RCC 7860 (cell line): ENCODE measurements at regions not wholly inside any gene's neighbourhood (a gene's known extent, or its start where the extent isn't known, plus 50 kb on each side); places are given as distances from the start of the nearest gene placed in this dataset.
"Not testable (repeated sequence)": the region's sequence is repeated elsewhere in the genome, so short reads cannot be mapped to it uniquely, and the experiment has no call there.

Source experiments
- DNase-seq: peaks from one replicate; pipeline ENCODE4 v3.0.0-alpha.2; 2015; ENCODE audit warnings: low spot score
- FAIRE-seq: peaks from 2 replicates; lab custom pipeline; 2012; peaks lifted over from hg19 to GRCh38; lab: Jason Lieb, UNC

DNA sequence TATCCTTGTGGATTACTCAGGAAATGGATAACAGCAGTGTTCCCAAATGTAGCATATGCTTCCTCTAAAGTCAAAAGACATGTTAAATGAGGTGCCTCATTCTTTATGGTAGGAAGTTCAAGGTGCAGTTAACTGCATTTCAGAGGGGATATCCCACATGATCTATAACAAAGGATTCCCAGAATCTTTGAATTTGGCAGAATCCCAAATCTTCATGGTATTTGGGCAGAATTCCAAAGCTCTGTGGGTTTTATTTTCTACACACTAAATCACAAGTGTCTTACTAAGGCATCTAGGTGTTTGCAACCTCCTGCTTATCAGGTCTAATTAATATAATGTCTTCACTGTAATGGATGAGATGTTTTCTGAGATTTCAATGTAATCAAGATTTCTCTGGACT is 364.3 kb upstream of the MAN1A1 start:
- DNase-seq: no peak

DNA sequence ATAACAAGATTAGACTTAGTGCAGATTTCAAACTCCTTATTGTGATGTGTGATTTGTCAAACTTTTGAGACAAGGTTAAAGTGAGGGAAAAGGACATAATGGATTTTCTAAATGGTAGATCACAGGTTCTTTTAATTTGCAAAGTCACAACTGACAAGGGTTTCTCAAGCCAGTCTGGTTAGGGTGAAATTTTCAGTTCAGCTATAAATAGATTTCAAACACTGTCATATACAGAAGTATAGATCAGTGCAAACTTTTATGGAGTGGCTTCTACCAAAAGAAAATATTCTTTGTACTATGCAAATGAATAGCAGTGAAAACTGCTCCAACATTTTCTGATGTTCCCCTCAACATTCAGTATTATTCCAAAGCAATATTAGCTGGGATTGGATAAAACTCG is 337.1 kb upstream of the MAN1A1 start:
- DNase-seq (no peak), FAIRE-seq (no peak)

More for the DNA sequence above, 364.3 kb upstream of the MAN1A1 start:
- no peak for FAIRE-seq

DNA sequence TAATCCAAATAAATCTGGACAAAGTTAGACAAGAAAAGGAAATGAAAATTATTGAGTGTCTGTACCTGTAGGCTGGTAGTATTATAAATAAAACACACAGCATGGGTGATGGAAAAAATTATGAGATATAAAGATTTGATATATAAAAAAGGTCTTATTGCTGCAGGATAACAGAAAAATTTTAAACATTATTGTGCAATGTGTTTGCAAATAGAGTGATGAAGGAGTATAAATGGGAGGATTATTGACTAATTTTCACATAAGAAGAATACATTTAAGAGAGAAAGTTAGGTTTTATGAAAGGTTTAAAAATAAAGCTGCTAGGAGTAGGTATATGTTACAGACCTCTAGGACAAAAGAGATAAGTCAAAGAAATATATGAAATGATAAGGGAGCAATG is 336.7 kb upstream of the MAN1A1 start:
- DNase-seq: no peak
- FAIRE-seq: no peak

DNA sequence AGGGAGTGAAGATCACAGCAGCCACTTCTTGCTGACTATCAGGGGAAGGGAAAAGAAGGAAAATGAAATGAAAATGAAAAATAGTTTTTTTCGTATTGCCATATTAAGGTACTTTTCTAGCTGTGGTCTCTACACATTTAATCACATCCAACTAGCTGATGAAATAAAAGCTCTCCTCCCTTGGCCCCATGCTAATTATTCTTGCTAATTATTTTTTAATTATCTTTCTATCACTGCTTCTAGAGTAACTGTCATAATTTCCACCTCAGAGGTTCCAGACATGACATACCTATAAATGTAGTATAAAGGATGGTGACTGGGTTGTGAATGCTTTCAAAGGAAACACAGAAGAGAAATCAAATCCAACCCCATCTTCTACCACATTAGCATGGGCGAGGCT is 334.1 kb upstream of the MAN1A1 start:
- DNase-seq: no peak
- no peak for FAIRE-seq

DNA sequence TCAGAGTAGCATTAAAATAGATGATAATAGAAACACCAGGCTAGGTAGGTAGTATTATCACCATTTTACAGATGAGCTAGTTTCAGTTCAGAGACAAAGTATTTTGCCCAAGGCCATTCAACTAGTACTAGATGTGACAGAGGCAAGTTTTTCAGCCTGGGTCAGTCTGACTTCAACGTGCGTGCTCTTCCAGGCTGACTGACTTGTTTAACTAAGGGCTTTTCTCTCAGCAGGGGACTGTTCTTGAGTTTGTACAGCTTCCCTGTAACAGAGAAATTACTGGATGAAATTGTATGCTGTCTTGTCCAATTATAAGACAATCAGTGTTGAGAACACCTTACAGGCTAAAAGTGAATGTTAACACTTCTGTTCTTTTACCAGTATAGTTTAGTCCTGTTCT is 333.5 kb upstream of the MAN1A1 start:
- DNase-seq (no peak), FAIRE-seq (no peak)

DNA sequence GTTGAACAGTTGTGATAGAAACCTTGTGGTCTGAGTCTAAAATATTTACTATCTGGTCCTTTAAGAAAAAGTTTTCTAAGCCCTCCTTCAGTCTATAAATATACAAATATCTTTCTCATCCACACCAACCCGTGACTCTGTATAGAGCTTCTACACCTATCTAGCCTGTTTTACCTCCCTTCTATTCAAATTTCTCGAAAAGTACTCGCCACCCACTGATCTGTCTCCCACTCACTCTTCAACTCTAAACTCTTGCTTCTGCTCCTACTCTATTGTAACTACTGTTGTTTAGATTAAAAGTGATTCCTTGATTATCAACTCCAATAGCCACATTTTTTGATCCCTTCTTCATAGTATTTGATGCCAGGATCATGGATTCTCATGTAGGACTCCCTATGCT is 329.4 kb upstream of the MAN1A1 start:
- FAIRE-seq (no peak), DNase-seq (no peak)

DNA sequence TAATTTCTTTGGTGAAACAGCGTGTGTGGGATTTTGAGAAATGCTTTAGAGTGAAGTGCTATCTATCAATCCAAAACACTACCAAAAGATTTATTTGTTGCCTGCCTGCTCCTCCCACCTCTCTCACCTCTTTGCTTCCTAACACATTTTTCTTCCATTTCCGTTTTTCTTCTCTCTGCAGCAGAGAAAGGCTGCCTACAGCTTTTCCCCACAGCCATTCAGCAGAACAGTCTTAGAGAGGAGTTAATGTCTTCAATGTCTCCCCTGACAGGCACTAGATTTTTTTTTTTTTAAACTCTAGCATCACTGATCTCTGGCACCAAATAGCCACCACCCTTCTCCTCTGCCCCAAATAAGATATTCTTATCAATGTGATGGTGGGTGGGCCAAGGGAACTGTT is 327.8 kb upstream of the MAN1A1 start:
- FAIRE-seq: no peak
- DNase-seq: no peak

DNA sequence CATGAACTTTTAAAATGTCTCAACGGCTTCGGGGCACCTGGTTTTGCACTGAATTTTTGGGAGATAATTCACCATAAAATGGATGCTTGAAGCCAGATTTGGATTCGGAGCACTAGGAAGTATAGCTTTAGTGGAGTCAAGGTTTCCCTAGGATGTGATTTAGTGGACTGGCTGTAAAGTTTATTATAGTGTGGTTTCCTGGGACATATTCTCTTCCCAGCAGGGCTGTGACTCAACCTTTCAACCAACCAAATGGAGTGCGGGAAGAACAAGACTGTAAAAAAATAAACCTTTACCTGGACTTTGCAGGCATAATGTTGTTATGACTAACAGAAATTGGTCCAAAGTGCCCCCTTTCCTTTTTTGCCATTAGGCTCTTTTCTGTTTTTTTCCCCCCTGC is 327.4 kb upstream of the MAN1A1 start:
- no peak for FAIRE-seq
- no peak for DNase-seq

DNA sequence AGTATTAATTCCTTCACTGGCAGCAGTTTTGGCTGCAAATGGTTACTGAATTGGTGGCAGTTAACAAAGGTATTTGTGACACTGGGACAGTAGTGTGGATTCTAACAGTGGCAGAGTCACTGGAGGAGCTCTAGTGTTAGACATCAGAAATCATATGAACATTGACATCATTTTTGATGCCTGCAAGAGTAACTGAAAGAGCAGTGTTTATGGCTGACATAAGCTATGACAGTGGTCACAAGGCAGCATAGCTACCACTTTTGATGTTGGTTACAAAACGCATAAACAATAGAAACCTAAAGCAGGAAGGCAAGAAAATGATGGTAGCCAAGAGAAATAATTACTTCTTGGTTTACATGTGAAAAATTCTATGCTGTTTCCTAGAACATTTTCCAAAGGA is 326.7 kb upstream of the MAN1A1 start:
- DNase-seq (no peak), FAIRE-seq (no peak)

DNA sequence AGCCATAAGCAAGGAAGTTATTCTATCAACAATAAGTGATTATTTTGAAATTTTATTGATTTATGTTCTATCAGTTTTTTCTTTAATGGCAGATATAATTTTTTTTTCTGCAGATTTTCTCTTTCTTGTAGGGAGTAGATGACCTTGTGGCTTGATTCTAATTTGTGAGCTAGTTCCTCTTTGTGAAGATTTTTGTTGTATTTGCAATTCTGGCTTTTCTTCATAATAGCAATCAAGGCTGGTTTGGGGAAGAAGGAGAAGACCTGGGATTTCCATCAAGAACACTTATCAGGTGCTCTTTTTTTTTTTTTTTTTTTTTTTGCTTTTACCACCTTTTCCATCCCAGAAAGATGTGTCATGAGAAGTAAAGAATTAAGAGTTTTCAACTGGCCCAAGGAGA is 324.2 kb upstream of the MAN1A1 start:
- FAIRE-seq: no peak
- DNase-seq: no peak

DNA sequence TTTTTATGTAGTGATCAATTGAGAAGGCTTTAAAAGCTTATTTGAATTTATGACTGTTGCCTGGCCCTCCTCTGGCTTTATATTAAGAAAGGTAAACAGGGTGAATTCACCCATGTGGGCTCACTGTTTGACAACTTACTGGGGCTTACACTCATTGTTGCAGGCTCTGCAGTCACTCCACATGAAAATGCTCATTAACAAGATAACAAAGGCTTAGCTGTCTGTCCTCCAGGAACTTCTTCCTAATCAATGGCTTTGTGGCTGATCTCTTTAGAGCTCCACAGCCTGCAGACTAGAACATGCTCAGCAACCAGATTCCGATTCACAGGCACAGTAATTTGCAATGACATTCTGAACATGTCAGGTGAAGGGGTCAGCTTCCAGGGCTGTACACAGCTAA is 323.2 kb upstream of the MAN1A1 start:
- no peak for FAIRE-seq

DNA sequence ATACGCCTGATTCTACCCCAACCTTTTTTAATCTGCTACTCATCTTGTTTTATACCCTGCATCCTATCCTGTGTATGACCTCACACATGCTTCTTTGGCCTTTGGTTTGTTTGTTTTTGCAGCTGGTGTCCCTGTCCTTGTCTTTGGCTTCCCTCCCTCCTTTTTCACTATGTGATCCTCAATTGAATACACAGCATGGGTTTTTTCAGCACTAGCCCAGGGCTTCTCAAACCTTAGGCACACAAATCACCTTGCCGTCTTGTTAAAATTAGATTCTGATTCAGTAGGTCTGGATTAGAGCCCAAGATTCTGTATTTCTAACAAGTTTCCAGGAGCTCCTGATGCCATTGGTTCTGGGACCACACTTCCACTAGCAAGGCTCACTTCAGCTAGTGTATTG is 321.5 kb upstream of the MAN1A1 start:
- DNase-seq (no peak), FAIRE-seq (no peak)

More for the DNA sequence above, 323.2 kb upstream of the MAN1A1 start:
- DNase-seq: no peak

DNA sequence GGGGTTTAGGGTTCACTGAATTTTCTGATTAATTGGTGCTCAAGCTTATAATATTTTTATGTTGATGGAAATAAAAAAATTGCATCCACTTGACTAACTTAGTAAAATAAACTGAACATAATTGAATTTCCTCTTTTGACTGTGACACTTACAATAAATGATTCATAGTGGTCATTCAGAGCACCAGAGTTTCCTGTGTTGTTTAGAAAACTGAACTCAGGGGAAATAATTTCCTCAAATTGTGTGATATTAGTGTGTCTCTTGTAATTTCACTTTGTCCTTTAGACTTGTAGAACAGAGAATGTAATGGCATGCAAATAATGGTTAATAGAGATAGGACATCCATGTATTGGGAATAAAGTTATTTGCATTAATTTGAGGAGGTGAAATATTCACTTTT is 319.7 kb upstream of the MAN1A1 start:
- FAIRE-seq: no peak
- DNase-seq: no peak

DNA sequence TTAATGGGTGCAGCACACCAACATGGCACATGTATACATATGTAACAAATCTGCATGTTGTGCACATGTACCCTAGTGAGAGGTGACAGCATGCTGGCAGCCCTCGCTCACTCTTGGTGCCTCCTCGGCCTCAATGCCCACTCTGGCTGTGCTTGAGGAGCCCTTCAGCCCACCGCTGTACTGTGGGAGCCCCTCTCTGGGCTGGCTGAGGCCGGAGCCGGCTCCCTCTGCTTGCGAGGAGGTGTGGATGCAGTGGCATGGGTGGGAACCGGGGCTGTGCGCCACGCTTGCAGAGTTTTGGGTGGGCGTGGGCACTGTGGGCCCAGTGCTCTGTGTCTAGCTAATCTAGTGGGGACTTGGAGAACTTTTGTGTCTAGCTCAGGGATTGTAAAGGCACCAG is 315.9 kb upstream of the MAN1A1 start:
- not testable (repeated sequence) for FAIRE-seq

DNA sequence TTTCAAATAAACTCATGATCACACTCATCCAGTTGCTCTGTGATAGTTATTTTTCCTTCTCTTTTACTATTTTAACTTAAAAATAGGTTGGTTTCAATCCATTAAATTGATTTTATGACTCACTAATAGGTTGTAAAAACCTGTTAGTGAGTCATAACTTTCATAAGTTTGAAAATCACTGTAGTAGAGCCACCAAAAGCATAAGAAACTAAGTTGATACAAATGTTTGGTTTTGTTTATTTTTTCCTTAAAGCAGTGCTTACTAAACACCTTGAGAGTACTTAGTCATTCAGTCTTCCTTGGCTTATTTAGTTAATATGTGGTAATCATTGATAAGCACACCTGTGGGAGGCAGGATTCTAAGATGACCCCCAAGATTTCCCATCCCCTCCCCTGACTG is 312.1 kb upstream of the MAN1A1 start:
- FAIRE-seq: no peak

More for the DNA sequence above, 315.9 kb upstream of the MAN1A1 start:
- not testable (repeated sequence) for DNase-seq

DNA sequence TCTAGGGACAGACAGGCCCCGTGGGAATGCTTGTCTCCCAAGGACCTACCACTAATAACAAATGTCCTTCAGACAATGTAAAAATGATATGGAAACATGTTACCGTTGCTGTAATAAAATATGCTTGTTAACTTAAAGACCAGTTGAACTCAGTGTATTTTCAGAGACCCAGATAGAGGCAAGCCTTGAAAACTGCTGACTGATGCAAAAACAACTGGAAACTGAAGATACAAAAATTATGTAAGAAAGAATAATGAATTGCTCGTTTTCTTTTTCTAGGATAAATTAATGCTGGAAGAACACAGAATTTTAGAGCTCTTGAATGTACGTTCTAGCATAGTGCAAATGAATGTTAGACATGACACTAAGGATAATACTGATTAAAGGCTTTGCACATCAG is 311.5 kb upstream of the MAN1A1 start:
- DNase-seq (no peak), FAIRE-seq (no peak)

More for the DNA sequence above, 312.1 kb upstream of the MAN1A1 start:
- DNase-seq: no peak

DNA sequence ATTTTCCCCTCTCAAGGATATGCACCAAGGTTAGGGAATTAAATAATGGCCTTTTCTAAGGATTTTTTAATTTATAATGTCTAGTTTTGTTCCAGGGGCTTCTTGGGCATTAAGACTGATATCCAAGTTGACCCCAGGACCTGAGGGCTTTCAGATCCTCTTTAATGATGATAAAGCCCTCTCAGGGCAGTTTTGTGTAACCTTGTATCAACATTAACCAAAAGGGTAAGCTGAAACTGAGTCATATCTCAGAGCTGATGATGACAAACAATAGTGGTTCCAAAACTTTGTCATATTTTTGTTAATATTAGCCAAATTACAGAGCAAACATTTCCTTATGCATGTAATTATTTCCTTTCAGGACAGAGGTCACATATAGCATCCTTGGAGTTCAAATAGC is 309.4 kb upstream of the MAN1A1 start:
- FAIRE-seq: no peak
- no peak for DNase-seq

DNA sequence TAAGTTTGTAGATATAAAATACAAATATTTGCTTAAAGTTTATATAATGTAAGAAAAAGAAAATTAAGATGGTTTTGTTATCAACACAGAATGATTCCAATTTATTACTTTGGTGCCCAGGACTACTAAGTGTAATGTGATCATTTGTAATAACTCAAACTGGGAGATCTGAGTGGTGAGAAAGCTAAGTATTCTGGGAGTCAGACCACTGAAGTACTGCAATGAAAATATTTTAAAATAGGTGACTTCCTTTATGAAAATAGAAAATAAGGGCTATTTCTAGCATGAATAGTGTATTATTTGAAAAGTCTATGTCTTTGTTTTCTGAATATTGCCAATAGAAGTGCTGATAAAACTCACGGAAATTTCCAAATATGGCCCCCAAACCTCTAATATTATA is 305.6 kb upstream of the MAN1A1 start:
- DNase-seq (no peak), FAIRE-seq (no peak)

DNA sequence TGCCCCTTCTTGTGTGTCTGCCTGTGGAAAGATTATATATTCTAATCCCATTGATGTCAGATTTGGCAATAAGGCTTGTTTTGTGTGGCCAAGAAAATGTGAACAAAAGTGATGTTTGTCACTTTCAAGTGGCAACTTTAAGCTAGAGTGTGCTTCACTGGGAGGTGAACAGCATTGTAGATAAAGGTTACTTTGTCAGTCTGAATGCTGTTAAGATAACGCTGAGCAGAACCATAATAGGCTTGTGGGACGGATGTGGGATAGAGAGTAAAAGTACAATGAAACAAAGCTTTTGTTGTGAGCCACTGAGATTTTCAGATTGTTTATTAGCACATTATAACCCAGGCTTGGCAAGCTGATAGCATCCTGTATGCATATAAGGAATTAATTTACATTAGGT is 303.8 kb upstream of the MAN1A1 start:
- FAIRE-seq (no peak), DNase-seq (no peak)

DNA sequence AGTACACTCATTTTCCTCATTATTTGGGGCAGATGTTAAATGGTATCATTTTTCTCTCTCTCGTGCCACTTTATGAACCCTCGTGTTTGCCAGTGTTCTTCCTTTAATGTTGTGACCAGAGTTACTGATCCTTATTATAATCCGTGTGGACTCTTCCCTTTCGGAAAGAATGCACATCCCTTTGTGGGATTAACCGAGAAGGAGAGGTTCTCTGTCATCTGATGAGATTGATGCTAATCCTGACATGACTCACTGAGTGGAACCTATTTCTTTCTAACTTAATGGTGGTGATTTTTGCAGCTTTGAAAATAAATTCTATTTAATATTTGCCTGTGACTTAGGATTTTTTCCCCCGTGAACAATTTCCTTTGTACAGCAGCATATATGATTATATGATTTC is 300.0 kb upstream of the MAN1A1 start:
- no peak for FAIRE-seq
- DNase-seq: no peak

DNA sequence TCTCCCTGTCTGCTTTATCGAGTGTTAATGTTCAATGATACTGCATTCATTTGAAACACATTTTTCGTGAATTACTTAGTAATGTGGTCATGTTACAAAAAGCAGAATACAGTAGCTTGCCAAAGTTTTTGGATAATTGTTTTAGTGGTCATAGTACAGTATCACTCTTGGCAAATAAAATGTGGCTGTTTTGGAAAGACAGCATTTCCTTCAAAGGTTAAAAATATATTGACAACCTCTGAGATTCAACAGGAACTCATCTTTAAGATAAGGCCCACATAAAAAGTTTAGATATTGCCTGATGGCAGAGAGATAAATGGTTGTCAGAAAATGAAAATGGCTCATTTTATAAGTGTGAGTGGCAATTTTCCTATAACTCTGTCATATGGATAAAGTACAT is 297.7 kb upstream of the MAN1A1 start:
- FAIRE-seq (no peak), DNase-seq (no peak)

DNA sequence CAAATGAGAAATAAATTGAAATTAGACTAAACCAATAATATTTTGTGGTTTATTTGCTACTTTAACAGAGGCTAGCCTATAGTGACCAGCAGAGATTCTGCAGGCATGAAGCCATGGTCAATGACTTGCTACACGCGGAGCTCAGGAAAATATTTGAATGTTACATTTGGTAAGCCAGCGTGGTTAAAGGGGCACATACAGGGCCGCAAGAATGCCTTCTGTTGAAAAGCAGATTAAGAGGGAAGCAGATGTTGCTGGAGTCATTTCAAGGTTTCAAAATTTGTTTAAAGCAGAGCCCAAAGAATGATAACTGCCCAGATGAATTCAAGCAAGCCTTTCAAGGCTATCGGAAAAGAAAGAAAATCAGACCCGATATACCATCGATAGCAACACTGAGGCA is 294.3 kb upstream of the MAN1A1 start:
- no peak for FAIRE-seq
- DNase-seq: no peak

DNA sequence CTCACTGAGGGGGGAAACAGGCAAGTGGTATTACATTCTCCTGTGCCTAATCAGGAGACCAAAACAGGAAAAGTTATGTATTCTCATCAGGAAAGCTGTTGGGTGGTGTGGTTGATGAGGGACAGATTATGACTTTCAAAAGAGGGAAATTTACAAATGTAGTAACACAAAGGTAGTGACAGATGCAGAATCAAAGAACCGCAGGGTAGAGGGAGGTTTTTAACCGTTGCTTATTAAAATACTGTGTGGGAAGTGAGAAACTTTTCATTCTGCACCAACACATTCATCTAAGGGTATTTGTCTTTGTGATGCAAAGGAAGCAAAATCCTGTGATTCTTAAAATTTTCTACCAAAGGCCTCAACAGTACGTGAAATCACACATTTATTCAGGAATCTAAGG is 288.2 kb upstream of the MAN1A1 start:
- DNase-seq: no peak
- no peak for FAIRE-seq

DNA sequence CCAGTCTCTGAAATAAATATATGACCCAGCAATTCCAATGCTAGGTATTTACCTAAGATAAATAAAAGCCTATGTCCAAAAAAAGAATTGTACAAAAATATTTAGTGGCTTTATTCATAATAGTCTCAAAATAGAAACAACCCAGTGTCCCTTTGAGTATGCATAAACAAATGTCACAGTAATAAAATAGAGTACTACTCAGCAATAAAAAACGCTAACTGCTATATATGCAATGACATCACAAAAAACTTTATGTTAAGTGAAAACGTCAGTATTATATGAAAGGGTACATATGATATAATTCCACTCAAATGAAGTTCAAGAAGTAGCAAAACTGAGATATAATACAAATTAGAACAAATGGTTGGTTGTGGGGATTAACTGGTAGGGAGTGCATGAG is 286.5 kb upstream of the MAN1A1 start:
- FAIRE-seq (no peak), DNase-seq (no peak)
